GM21381 (cell line): ENCODE measurements at regions not wholly inside any gene's neighbourhood (a gene's known extent, or its start where the extent isn't known, plus 50 kb on each side); places are given as distances from the start of the nearest gene placed in this dataset.

Experiments used
- ATAC-seq: cut with Tn5 transposase; IDR thresholded peaks from one replicate; pipeline ENCODE4 v1.9.1; 2021; ENCODE audit warnings: mild to moderate bottlenecking, moderate library complexity; ENCODE audit not compliant: unreplicated experiment

DNA sequence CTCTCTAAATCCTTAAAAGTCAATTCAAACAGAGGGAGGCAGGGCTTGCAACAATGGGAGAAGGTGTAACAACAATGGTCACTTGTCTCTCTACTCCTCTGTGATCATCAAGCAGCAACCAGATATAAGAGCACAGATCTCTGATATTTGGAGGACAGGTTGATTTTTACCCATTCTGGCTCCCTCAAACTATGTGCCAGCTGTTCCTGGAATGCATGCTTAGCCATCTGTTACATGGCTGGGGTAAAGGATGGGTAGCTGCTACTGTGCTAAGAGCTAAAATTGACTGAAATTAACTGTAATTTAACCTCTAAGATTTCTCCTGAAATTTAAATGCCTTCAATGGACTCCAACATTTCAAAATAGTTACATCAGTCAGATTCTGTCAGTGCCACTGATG, 1459.9 kb downstream of the PCDH7 start:
- ATAC-seq, result no peak

DNA sequence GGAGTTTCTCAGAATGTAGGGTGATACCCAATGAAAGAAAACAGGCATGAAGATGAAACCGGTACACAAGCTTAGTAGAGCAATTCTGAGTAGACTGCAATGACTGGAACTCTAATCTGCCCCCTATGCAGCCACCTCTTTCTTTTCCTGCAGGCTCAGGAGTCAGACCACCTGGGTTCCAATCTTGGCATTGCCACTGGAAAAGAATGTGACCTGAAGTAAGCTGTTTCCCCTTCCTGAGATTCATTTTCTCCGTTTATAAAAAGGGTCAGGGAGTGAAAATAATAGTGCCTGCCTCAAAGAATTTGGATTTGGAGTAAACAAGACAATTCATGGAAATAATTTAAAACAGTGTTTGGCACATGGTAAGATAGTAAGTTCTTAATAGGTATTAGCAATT, 1464.0 kb downstream of the PCDH7 start:
- no peak for ATAC-seq

DNA sequence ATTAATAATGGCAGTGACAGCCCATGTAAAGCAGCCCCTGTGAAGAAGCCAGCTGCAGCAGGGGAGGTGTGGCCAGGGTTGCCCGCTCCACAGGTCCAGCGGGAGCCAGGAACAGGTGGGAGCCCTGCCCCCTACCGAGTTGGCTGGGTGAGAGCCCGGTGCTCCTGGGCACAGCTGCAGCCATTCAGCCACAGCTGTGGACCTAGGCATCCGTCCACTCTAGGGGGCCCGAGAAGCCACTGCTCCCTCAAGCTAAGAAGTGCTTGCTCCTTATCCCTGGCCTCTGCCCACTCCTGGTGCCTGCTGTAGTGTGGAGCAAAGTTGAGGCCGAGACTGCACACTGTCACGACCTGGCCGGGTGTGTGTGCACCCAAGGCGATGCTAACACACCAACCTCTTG, 1469.0 kb downstream of the PCDH7 start:
- ATAC-seq, result no peak

DNA sequence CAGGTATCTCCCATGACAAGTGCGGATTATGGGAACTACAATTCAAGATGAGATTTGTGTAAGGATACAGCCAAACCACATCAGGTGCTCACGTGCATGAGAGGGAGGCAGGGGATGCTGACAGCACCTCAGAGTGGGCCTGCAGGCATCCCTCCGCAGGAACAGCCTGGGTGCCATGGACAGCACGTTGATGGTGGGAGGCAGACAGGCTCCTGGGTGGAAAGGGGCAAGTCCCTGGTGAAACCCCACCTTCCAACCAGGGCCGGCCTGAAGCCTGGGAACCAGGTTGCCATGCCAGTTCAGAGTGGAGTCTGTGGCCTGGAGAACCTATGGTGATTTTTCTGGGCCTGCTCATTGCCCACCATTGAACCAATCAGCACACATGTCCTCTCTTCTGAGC, 1469.6 kb downstream of the PCDH7 start:
- no peak for ATAC-seq

DNA sequence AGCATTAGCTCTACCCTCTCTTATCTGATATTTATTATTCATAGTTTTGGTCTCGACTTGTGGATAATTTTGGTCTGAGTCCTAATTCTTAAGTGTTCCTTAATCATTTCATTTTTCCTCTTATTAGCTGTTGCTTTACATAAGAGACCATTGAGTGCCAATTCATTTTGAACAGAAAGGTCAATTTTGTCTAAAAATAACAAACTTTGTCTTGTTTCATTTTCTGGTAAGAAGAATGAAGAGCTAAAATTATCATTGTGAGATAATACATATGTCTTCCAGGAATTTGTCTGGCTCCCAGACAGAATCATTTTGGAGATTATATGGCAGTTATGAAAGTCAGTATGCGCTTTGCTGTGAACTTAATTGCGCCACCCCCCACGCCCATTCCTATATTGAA, 1471.8 kb downstream of the PCDH7 start:
- no peak for ATAC-seq

DNA sequence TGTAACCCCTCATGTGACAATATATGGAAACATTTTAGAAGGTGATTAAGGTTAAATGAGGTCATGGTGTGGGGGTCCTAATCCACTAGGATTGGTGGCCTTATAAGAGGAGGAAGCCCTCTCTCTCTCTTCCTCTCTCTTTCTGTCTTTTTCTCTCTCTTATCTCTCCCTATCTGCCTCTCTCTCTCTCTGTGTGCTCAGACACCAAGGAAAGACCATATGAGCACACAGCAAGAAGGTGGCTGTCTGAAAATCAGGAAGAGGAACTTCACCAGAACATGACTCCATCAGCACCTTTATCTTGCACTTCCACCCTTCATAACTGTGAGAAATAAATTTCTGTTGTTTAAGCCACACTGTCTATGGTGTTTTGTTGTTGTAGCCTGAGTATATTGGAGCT, 1472.2 kb downstream of the PCDH7 start:
- ATAC-seq, result no peak

DNA sequence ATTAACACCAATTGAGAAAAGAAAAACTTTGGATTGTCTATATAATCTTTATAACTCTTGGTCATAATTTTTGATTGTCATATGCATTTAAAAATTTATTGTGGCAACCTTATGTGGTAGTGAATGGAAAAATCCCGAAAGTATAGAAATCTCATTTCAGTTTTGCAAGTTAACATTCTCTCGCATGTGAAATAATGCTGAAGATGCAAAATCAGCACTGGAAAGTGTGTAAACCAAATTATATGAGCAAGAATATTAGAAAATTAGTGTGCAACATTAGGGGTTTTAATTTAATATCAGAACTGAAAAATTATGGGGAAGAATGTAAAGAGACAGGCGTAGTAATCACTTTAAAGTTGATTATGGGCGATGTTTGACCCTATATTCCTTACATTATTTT, 1472.8 kb downstream of the PCDH7 start:
- ATAC-seq, result no peak

DNA sequence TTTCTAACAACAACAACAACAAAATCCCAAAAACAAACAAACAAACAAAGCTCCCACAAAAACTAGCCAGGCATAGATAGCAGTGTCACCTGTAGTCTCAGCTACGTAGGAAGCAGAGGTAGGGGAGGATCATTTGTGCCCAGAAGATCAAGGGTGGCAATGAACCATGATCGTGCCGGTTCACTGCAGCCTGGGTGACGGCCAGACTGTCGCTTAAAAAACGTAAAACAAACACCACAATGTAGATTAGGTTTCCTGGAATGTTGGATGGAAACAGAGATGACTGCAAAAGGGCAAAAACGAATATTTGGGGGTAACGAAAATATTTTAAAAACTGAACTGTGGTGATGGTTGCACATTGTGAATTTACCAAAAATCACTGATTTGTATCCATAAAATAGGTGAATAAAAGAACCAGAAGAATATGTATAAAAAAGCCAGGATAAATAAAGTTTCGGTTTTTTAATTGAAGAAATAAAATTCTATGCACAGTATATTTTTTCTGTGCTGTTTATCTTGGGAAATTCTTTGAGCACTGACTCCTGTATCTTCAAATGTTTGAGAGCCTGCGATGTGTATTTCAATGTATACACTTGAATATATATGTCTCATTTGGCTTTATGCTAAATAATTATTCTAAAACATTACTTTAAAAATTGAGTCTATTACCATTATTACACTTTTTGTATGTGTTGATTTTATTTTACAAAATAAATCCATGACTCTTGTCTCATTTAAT, 1477.0 kb downstream of the PCDH7 start:
- ATAC-seq, result no peak

DNA sequence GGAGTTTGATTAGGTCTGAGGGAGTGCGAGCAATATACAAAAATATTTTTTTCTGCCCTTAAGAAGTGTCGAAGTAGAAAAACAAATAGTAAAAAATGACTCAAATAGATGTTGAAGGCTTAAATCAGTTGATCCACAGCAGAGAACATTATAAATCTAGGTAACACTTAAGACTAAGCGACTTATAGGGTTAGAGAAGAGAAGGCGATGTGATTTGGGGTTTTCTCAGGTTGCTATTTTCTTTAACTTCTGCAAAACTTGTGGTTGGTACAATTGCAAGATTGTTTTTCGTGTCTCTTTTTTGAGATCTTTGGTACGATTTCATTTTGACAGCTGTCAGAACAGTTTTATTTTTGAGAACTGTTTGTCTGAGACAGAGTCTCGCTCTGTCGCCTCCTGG, 1479.5 kb downstream of the PCDH7 start:
- ATAC-seq, result no peak

DNA sequence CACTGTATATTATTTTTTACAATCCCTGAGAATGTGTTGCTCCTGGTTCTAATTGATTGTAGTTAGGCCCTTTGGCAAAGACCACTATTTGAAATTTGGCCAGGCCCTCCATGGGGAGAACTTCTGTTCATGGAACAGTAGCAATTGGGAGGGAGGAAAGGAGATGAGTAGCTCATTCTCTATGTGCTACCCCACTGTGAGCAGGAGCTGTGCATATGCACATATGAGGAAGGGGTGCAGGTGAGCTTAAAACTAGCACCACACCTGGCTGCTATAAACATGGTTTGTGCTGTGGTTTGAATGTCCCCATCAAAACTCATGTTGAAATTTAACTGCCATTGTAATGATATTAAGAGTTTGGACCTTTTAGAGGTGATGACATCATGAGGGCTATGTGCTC, 1483.2 kb downstream of the PCDH7 start:
- no peak for ATAC-seq

DNA sequence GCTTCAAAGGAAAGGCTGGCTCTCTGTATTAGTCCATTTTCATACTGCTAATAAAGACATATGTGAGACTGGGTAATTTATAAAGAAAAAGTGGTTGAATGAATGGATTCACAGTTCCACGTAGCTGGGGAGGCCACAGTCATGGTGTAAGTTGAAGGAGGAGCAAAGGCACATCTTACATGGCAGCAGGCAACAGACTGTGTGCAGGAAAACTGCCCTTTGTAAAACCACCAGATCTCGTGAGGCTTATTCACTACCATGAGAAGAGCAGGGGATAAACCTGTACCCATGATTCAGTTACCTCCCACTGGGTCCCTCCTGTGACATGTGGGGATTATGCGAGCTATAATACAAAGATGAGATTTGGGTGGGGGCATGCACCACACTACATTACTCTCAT, 1486.6 kb downstream of the PCDH7 start:
- ATAC-seq, result no peak

DNA sequence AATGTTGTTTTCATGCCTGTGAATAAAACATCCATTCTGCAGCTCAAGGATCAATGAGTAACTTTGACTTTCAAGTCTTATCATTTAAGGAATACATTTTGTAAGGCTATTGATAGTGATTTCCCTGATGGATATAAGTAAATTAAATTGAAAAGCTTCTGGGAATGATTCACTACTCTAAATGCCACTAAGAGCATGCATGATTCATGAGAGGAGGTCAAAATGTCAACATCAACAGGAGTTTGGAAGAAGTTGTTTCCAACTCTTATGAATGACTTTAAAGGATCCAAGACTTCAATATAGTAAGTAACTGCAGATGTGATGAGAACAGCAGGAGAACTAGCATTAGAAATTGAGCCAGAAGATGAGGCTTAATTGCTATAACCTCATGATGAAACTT, 1487.3 kb downstream of the PCDH7 start:
- ATAC-seq, result no peak

DNA sequence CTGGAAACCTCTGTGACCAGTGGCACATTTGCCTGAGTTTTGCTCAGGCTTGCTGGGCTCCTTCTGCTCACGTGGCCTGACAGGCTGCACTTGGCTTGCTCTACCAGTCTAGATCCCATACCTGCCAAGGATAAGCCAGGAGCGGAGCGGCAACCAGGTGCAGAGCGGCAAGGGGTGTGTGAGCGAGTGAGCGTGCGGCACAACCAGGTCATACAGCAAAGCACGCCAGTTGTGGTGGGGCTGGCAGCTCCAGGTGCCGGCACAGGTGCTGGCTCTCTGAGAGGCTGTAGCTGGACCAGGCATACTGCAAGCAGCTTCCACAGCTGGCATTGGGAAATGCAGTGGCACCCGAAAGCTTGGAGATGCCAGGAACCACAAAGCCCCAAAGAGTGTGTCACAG, 1495.1 kb downstream of the PCDH7 start:
- no peak for ATAC-seq

DNA sequence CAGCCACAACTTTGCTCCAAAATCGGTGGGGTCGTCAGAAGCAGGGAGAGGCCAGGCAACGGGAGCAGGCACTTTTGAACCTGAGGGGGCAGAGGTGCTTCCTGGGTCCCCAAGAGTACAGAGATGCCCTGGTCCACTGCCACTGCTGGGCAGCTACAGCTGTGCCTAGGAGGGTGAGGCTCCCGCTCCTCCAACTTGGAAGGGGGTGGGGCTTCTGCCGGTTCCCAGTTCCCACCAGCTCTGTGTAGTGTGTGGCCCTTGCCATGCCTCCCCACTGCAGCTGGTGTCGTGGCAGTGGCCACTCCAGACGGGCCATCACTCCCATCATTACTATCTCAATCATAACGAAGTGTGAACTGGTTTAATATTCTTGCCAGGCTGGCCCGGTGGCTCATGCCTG, 1496.3 kb downstream of the PCDH7 start:
- ATAC-seq, result no peak

DNA sequence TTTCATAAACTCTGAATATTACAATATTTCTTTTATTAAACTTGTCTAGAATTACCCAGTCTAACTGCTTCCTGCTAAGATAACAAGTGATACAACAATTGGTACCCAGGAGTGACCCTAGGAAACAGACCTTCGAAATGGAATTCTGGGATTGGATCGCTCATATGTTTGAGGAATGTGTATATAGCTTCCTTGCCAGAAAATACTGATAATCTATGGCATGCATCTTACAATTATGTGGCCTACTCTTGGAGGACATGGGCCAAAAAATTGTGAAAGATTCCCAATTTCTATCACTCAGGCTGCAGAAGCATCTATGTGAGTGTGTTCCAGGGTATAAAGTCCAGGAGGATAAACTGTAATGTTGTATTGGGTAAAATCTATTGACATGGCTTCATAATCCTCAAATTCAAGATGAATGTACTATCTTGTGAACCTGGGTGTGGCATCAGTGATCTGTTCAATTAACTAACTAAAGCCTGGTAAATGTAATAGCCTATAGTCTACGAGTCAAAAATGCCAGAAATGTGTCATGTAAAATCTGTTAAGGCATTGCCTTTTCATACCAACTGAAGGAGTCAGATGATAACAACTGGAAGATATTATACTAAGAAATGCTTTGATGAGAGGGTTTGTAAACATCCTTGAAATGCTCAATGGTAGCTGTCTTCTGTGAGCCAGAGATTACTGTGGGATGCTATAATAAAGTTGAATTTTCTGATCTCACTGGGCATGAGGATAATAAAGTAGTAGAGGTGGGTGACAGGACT, 1499.3 kb downstream of the PCDH7 start:
- ATAC-seq, result no peak

DNA sequence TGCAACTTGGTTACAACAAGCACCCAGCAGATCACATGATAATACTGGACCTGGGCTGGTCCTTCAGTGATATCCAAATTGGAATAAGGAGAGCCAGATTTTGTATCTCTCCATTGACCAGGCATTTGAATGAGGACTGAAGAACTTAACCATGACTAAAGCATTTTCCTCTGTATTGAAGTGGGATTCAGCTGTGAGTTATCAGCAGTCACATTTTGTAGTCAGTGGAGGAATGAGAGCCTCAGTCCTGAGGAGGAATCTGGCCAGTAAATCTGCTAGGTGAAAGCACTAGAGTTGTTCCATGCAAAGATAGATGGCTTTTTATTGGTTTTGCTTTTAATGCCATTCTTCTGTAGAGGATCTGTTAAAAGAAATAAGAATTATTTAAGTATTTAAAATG, 1506.0 kb downstream of the PCDH7 start:
- no peak for ATAC-seq

DNA sequence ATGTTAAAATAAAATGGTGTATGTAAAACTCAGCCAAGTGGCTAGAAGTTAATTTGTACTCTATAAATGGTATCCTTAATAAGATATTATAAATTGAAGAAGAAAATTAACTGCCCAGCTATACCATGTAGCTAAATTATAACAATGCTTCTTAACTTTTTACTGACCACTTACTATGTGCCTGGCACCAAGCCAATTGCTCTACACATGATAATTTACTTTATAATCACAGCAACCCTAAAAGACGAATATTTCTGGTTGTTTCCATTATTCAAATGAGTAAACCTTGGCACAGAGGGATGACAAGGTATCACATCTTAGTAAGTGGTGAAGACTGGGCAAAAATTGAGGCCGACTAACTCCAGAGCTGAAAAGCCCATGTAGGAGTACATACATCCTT, 1506.6 kb downstream of the PCDH7 start:
- no peak for ATAC-seq

DNA sequence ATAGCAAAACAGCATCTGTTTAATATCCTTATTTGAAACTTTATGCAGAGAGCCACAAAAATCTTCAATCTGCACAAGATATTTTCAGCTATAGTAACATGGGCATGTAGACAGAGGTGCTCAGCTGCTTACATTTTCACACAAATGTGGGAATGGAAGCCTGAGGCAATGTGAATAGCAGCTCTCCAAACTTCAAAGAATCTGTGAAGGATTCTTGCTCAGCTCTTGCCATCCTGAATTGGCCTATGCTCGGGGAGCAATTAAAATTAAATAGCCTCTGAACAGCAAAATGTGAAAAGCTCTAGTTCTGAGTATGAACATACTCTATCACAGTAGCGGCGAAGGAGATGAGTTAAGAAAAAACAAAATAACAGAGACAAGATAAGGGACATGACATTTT, 1523.8 kb downstream of the PCDH7 start:
- ATAC-seq, result no peak

DNA sequence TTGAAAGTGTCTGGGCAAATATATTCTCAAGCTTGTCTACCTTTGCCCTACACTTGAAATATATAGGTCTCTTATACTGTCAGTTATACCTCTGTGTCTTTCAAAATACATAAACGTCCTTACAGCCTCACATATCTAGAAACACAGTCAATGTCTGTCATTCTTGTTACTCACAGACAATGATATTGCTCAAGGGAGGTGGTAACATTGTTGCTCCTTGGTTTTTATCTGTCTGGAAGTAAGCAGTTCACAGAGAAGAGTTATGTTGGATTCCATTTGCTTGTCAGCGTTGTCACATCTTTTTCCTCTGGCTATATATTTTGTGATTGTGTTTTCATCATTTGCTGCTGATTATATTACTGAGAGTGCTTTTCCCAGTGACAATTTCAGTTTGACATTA, 1528.9 kb downstream of the PCDH7 start:
- no peak for ATAC-seq

DNA sequence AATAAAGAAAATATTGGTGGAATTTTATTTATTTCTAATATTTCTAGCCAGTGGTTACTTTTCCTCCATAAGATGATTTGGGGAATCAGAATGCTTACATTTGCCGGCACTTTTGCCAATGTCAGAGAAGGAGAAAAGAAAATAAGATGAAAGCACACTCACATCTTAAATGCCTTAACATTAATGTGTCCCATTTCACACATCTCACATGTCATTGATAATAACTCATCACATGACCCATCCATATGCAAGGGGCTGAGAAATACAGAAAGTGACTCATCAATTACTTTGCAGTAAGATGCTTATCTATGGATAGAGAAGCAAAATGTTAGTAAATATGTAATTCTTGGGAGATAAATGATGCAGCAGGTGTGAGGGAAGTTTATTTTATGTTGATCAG, 1531.0 kb downstream of the PCDH7 start:
- ATAC-seq, result no peak

DNA sequence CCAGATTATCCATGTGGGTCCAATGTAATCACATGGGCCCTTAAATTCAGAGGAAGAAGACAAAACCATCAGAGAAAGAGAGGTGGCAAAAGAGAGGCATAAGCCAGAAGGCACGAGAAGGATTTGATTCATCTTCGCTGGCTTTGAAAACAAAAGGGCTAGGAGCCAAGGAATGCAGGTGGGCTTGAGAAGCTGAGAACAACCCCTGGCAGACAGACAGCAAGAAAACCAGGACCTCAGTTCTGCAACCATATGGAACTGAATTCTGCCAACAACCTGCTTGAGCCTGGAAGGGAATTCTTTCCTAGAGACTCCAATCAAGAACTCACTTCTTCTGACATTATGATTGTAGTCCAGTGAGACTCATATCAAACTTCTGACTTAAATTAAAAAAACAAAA, 1531.8 kb downstream of the PCDH7 start:
- no peak for ATAC-seq

DNA sequence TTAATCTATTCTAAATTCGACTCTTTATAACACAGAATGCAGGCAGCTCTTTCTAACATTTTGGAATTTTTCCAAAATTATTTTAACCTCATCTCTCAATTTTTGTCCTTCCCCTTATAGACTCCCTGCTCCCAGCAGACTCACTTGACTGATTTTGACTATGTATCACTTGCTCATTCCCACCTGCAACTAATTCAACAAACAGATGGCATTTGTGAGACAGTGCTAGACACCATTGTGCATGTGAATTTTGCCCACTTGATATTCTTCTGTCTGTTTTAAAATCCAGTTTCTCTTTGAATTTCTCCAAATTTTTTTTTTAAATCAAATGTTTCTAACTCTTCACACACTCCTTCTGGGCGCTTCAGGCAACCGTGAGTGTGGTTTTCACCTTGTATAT, 1534.0 kb downstream of the PCDH7 start:
- no peak for ATAC-seq

DNA sequence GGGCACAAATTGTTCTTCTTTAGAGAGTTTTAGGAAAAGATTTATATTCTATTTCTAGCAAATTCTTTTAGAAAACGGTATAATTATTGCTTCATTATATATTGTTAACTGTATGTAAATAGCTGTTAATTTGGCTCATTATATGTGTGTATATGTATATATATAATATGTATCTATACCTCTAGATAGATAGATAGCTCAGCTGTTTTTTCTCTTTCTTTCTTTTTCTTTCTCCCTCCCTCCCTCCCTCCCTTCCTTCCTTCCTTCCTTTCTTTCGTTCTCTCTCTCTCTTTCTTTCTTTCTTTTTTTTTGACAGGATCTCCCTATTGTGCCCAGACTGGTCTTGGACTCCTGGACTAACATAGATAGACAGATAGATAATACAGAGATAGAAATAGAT, 1538.8 kb downstream of the PCDH7 start:
- no peak for ATAC-seq
